IMR-90 (cell line): ENCODE measurements at regions not wholly inside any gene's neighbourhood (a gene's known extent, or its start where the extent isn't known, plus 50 kb on each side); places are given as distances from the start of the nearest gene placed in this dataset.

Source experiments
- ATAC-seq: fragments of 200-7000 bp; cut with Tn5 transposase; 2 replicates; pipeline ENCODE4 v1.9.1; 2020; ENCODE audit warnings: low read depth, mild to moderate bottlenecking, moderate library complexity
- BruUV-seq: library from RNA; stranded (reverse); fragments of 400-500 nt; replicated peaks from 2 replicates; lab custom pipeline; 2021; lab: Mats Ljungman, UMichigan
- CTCF ChIA-PET: fragments of 300-600 bp; formaldehyde crosslinking; extraction: SDS; loops from one replicate; lab custom pipeline; 2021; ENCODE audit warnings: antibody characterized with exemption; lab: Yijun Ruan, JAX
- POLR2A ChIA-PET: fragments of 300-600 bp; sonication (Branson Sonifier 250); formaldehyde crosslinking; loops from one replicate; lab custom pipeline; 2022; ENCODE audit warnings: antibody characterized with exemption; ENCODE audit not compliant: unreplicated experiment; lab: Charles Lee
- DNase-seq: peaks from one replicate; pipeline ENCODE4 v3.0.0; 2013
- H2AFZ ChIP-seq: replicated peaks from 2 replicates; pipeline ENCODE3; 2013; ENCODE audit warnings: low read length, mild to moderate bottlenecking; ENCODE audit not compliant: poor library complexity
- H2AK5ac ChIP-seq: 2 replicates; pipeline ENCODE4 v1.6.1; 2013; ENCODE audit warnings: low read depth, low read length, inconsistent platforms
- H2AK9ac ChIP-seq: replicated peaks from 2 replicates; pipeline ENCODE3; 2013; ENCODE audit warnings: mild to moderate bottlenecking, low read depth, low read length, moderate library complexity; ENCODE audit not compliant: poor library complexity
- H2BK120ac ChIP-seq: 2 replicates; pipeline ENCODE4 v1.6.1; 2013; ENCODE audit warnings: low read depth, low read length, inconsistent platforms
- H2BK15ac ChIP-seq: 3 replicates; pipeline ENCODE4 v1.6.1; 2013; ENCODE audit warnings: low read depth, low read length, inconsistent platforms
- H2BK20ac ChIP-seq: 2 replicates; pipeline ENCODE4 v1.6.1; 2013; ENCODE audit warnings: low read depth, mild to moderate bottlenecking, inconsistent platforms, low read length, moderate library complexity
- H2BK5ac ChIP-seq: 2 replicates; pipeline ENCODE4 v1.6.1; 2013; ENCODE audit warnings: mild to moderate bottlenecking, low read depth, low read length, inconsistent platforms; ENCODE audit not compliant: poor library complexity, severe bottlenecking
- H3K14ac ChIP-seq: replicated peaks from 2 replicates; pipeline ENCODE4 v1.6.1; 2013; ENCODE audit warnings: low read depth, low read length, inconsistent platforms
- H3K18ac ChIP-seq: 2 replicates; pipeline ENCODE4 v1.6.1; 2013; ENCODE audit warnings: low read depth, low read length, control low read depth
- H3K23ac ChIP-seq: 2 replicates; pipeline ENCODE4 v1.6.1; 2013; ENCODE audit warnings: low read depth, low read length, inconsistent platforms
- H3K27ac ChIP-seq: 2 replicates; pipeline ENCODE4 v1.5.1; 2013; ENCODE audit warnings: mild to moderate bottlenecking, control low read depth, low read length; ENCODE audit not compliant: insufficient read depth
- H3K27me3 ChIP-seq: 2 replicates; pipeline ENCODE4 v1.6.1; 2013; ENCODE audit warnings: low read length; ENCODE audit not compliant: control insufficient read depth, insufficient read depth
- H3K36me3 ChIP-seq: 2 replicates; pipeline ENCODE4 v1.6.1; 2013; ENCODE audit warnings: low read length, mixed read lengths; ENCODE audit not compliant: control insufficient read depth, insufficient read depth
- H3K4ac ChIP-seq: 2 replicates; pipeline ENCODE4 v1.6.1; 2013; ENCODE audit warnings: low read depth, low read length, inconsistent platforms
- H3K4me1 ChIP-seq: 2 replicates; pipeline ENCODE4 v1.6.1; 2013; ENCODE audit warnings: low read length, mixed read lengths; ENCODE audit not compliant: control insufficient read depth, insufficient read depth
- H3K4me2 ChIP-seq: 2 replicates; pipeline ENCODE4 v1.6.1; 2013; ENCODE audit warnings: low read depth, mild to moderate bottlenecking, control low read depth, low read length, moderate library complexity
- H3K4me3 ChIP-seq: 2 replicates; pipeline ENCODE4 v1.5.1; 2013; ENCODE audit warnings: low read depth, mild to moderate bottlenecking, control low read depth, low read length, moderate library complexity; ENCODE audit not compliant: insufficient read depth
- H3K56ac ChIP-seq: 2 replicates; pipeline ENCODE4 v1.6.1; 2013; ENCODE audit warnings: low read length, inconsistent platforms; ENCODE audit not compliant: insufficient read depth; ENCODE audit errors: extremely low read depth
- H3K79me1 ChIP-seq, 2 experiments: 2 replicates each; pipeline ENCODE4 v1.6.1; 2013; ENCODE audit warnings: low read length in 2 of 2, inconsistent platforms in 1 of 2, low read depth in 1 of 2
- H3K9ac ChIP-seq: 2 replicates; pipeline ENCODE4 v1.6.1; 2013; ENCODE audit warnings: low read depth, low read length, control low read depth
- H3K9me1 ChIP-seq: 2 replicates; pipeline ENCODE4 v1.6.1; 2013; ENCODE audit warnings: low read length, inconsistent platforms; ENCODE audit not compliant: insufficient read depth
- H3K9me3 ChIP-seq: 2 replicates; pipeline ENCODE4 v1.6.1; 2013; ENCODE audit warnings: low read length; ENCODE audit not compliant: control insufficient read depth, insufficient read depth
- H4K20me1 ChIP-seq: 2 replicates; pipeline ENCODE4 v1.6.1; 2013; ENCODE audit warnings: low read length, inconsistent platforms; ENCODE audit not compliant: insufficient read depth
- H4K5ac ChIP-seq: 2 replicates; pipeline ENCODE4 v1.6.1; 2013; ENCODE audit warnings: mild to moderate bottlenecking, low read depth, low read length, control low read depth
- H4K8ac ChIP-seq, 2 experiments: 2 replicates each; pipeline ENCODE4 v1.6.1; 2013; ENCODE audit warnings: low read depth in 2 of 2, low read length in 2 of 2, control low read depth in 1 of 2, inconsistent platforms in 1 of 2
- H4K91ac ChIP-seq: 2 replicates; pipeline ENCODE4 v1.6.1; 2013; ENCODE audit warnings: low read depth, low read length, inconsistent platforms; ENCODE audit not compliant: insufficient read depth
- BHLHE40 ChIP-seq: fragments of 150-350 bp; IDR thresholded peaks from 2 replicates; pipeline ENCODE4 v1.6.1; 2016; ENCODE audit warnings: mild to moderate bottlenecking, low read depth, low read length
- CEBPB ChIP-seq: IDR thresholded peaks from 2 replicates; pipeline ENCODE4 v1.6.1; 2012; ENCODE audit warnings: low read depth, low read length, improper control_type of control experiment
- CHD1 ChIP-seq: IDR thresholded peaks from 2 replicates; pipeline ENCODE4 v1.6.1; 2012; ENCODE audit warnings: low read depth, low read length, improper control_type of control experiment
- ELK1 ChIP-seq: fragments of 150-350 bp; IDR thresholded peaks from 2 replicates; pipeline ENCODE4 v1.6.1; 2016; ENCODE audit warnings: low read depth, mild to moderate bottlenecking, low read length, moderate library complexity, borderline replicate concordance
- FOS ChIP-seq: fragments of 150-350 bp; IDR thresholded peaks from 2 replicates; pipeline ENCODE4 v1.6.1; 2016; ENCODE audit warnings: low read depth, low read length
- MAFK ChIP-seq: IDR thresholded peaks from 2 replicates; pipeline ENCODE4 v1.6.1; 2012; ENCODE audit warnings: low read depth, low read length, improper control_type of control experiment
- MAZ ChIP-seq: IDR thresholded peaks from 2 replicates; pipeline ENCODE4 v1.6.1; 2012; ENCODE audit warnings: low read depth, mild to moderate bottlenecking, low read length, improper control_type of control experiment, moderate library complexity, borderline replicate concordance
- MXI1 ChIP-seq: IDR thresholded peaks from 2 replicates; pipeline ENCODE4 v1.6.1; 2012; ENCODE audit warnings: low read depth, mild to moderate bottlenecking, low read length, moderate library complexity, borderline replicate concordance
- NFE2L2 ChIP-seq: fragments of 150-350 bp; IDR thresholded peaks from 2 replicates; pipeline ENCODE4 v1.6.1; 2016; ENCODE audit warnings: low read depth, mild to moderate bottlenecking, low read length
- POLR2A ChIP-seq: IDR thresholded peaks from 2 replicates; pipeline ENCODE4 v1.6.1; 2012; ENCODE audit warnings: mild to moderate bottlenecking, low read depth, low read length
- RAD21 ChIP-seq: IDR thresholded peaks from 2 replicates; pipeline ENCODE4 v1.6.1; 2012; ENCODE audit warnings: low read length, improper control_type of control experiment
- RCOR1 ChIP-seq: IDR thresholded peaks from 2 replicates; pipeline ENCODE4 v1.6.1; 2012; ENCODE audit warnings: mild to moderate bottlenecking, low read length, improper control_type of control experiment; ENCODE audit not compliant: insufficient replicate concordance
- RFX5 ChIP-seq: IDR thresholded peaks from 2 replicates; pipeline ENCODE4 v1.8.0; 2012; ENCODE audit warnings: low read depth, mild to moderate bottlenecking, low read length, moderate library complexity
- SMC3 ChIP-seq: fragments of 150-350 bp; IDR thresholded peaks from 2 replicates; pipeline ENCODE4 v1.6.1; 2016; ENCODE audit warnings: low read depth, mild to moderate bottlenecking, antibody characterized with exemption, low read length, moderate library complexity
- USF2 ChIP-seq: fragments of 150-350 bp; IDR thresholded peaks from 2 replicates; pipeline ENCODE4 v1.6.1; 2017; ENCODE audit warnings: mild to moderate bottlenecking, antibody characterized with exemption, low read length, low read depth
- WGBS, 2 experiments: methylation state at CpG; one replicate each; pipeline versions ENCODE4 v1.1.5 to v1.1.7; 2013; ENCODE audit warnings: missing lambda C conversion rate in 2 of 2; ENCODE audit not compliant: insufficient read length in 1 of 2; ENCODE audit errors: extremely low coverage in 2 of 2; 5-methylcytosine and 5-hydroxymethylcytosine counted together
- dilution Hi-C: fragments of 300-500 bp; cut with HindIII; formaldehyde crosslinking; loops from one replicate; pipeline ENCODE4 v1.14.3; 2018; ENCODE audit warnings: low sequenced_read_pairs; ENCODE audit not compliant: unreplicated experiment
- in situ Hi-C: fragments of 300-500 bp; cut with MboI; formaldehyde crosslinking; loops from 3 replicates; pipeline ENCODE4 v1.14.3; 2019; ENCODE audit warnings: low sequenced_read_pairs, inconsistent platforms, mixed read lengths
- intact Hi-C: fragments of 100-400 bp; cut with micrococcal nuclease; formaldehyde crosslinking; loops from 2 replicates; pipeline ENCODE4 v1.10.0; 2022
- TF ChIP-seq, protein P1 (sequence below): conservative IDR thresholded peaks from 2 replicates; pipeline ENCODE4 v1.5.1; 2012; ENCODE audit warnings: mild to moderate bottlenecking, low read depth, low read length, improper control_type of control experiment

DNA sequence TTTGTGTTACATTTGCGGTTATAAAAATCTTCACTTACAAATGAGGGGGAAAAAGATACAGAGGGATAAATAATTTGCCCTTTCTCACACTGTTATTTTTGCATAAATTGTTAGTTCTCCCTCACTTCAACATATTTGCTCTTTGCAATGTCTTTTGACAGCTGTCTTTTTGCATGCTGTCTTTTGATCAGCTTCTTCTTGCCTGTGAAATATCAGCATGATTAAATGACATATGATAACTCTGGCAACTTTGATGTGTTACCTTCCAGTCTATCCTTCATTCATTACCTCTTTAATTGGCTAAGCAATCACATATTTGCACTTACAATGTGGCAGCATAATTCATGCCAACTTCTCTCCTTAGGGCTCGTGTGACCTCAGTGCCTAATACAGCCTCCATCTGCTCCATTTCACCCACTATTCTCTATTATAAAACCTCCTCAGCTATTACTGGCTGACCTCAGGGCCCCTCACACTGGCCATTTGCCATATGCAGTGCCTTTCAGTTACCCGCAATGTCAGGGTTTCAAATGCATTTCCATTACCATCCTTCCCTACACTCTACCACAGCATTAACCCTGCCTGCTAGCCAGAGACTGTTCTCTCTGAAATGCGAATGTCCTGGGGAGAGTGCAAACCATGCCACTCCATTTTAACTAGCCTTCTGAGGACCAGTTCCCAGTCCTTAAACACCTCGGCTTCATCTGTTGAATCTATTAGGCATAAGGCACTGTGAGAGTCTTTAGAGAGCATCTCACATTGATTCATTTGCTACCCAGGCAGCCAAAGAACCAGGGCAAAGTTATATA is 1056.6 kb upstream of the CHAC2 start:
- H4K5ac ChIP-seq, result no peak overlapping the region
- ATAC-seq (no peak), DNase-seq (no peak)
- H2BK20ac ChIP-seq, result no peak overlapping the region
- TF ChIP-seq MAFK (no peak), CEBPB (no peak), ELK1 (no peak), NFE2L2 (no peak), BHLHE40 (no peak), CHD1 (no peak), SMC3 (no peak), MXI1 (no peak), MAZ (no peak), RFX5 (no peak), FOS (no peak), RCOR1 (no peak), POLR2A (no peak), RAD21 (no peak), USF2 (no peak)
- TF ChIP-seq, protein P1, sequence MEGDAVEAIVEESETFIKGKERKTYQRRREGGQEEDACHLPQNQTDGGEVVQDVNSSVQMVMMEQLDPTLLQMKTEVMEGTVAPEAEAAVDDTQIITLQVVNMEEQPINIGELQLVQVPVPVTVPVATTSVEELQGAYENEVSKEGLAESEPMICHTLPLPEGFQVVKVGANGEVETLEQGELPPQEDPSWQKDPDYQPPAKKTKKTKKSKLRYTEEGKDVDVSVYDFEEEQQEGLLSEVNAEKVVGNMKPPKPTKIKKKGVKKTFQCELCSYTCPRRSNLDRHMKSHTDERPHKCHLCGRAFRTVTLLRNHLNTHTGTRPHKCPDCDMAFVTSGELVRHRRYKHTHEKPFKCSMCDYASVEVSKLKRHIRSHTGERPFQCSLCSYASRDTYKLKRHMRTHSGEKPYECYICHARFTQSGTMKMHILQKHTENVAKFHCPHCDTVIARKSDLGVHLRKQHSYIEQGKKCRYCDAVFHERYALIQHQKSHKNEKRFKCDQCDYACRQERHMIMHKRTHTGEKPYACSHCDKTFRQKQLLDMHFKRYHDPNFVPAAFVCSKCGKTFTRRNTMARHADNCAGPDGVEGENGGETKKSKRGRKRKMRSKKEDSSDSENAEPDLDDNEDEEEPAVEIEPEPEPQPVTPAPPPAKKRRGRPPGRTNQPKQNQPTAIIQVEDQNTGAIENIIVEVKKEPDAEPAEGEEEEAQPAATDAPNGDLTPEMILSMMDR, result no peak
- H3K4me1 ChIP-seq, result no peaks in the 10 kb centered on the region
- H4K8ac ChIP-seq, result no peak overlapping the region
- H3K56ac ChIP-seq, result no peak overlapping the region
- no peak overlapping the region for H3K9ac ChIP-seq
- H2BK15ac ChIP-seq, result no peak overlapping the region
- H3K4ac ChIP-seq, result no peak overlapping the region
- no peaks in the 10 kb centered on the region for H3K9me3 ChIP-seq
- H3K23ac ChIP-seq, result no peak overlapping the region
- WGBS, 2 experiments, result 44% methylated on average over 2 of the region's 5 CpGs; no CpG with 5 or more reads in 1 of the 2 experiments
- H2AK5ac ChIP-seq, result no peak overlapping the region
- no peak overlapping the region; the same call in 1 of the 2 replicates for H3K14ac ChIP-seq
- in situ Hi-C loops (no loop called here), dilution Hi-C loops (no loop called here), intact Hi-C loops (no loop called here)
- no peak overlapping the region for H3K27ac ChIP-seq
- CTCF ChIA-PET, result no interaction called here
- no peak overlapping the region for H2AFZ ChIP-seq
- H2AK9ac ChIP-seq, result no peak overlapping the region
- no peaks in the 10 kb centered on the region for H3K79me1 ChIP-seq
- H3K4me3 ChIP-seq, result no peak overlapping the region
- no peak overlapping the region for H2BK120ac ChIP-seq
- H4K20me1 ChIP-seq, result no peaks in the 10 kb centered on the region
- H3K18ac ChIP-seq, result no peak overlapping the region
- no TSS peak for BruUV-seq
- no peak overlapping the region for H2BK5ac ChIP-seq
- POLR2A ChIA-PET, result no interaction called here
- no peak overlapping the region for H4K91ac ChIP-seq
- no peaks in the 10 kb centered on the region for H3K9me1 ChIP-seq
- no peaks in the 10 kb centered on the region for H3K27me3 ChIP-seq
- no peak overlapping the region for H3K4me2 ChIP-seq
- no peaks in the 10 kb centered on the region for H3K36me3 ChIP-seq
